Epidermal melanocyte (primary cell): ENCODE measurements at regions not wholly inside any gene's neighbourhood (a gene's known extent, or its start where the extent isn't known, plus 50 kb on each side); places are given as distances from the start of the nearest gene placed in this dataset.

Experiments used
- DNase-seq: peaks from one replicate; pipeline ENCODE4 v3.0.0; 2011; ENCODE audit warnings: low spot score; ENCODE audit not compliant: insufficient read length

- no peak for DNase-seq
These were observed 288.9 kb upstream of the IRAK1BP1 start for GRCh38 chr6:78578430-78578829.

- DNase-seq, result no peak
These were observed 286.4 kb upstream of the IRAK1BP1 start for GRCh38 chr6:78580923-78581322.

GRCh38 chr6:78583079-78583478 is 284.3 kb upstream of the IRAK1BP1 start:
- DNase-seq, result no peak

GRCh38 chr6:78589436-78589835 is 277.9 kb upstream of the IRAK1BP1 start:
- no peak for DNase-seq

GRCh38 chr6:78593898-78594667 is 273.3 kb upstream of the IRAK1BP1 start:
- DNase-seq, result no peak

- no peak for DNase-seq
These were observed 272.7 kb upstream of the IRAK1BP1 start for GRCh38 chr6:78594668-78595066.

- no peak for DNase-seq
These were observed 269.4 kb upstream of the IRAK1BP1 start for GRCh38 chr6:78597966-78598365.

- no peak for DNase-seq
These were observed 268.4 kb upstream of the IRAK1BP1 start for GRCh38 chr6:78598966-78599365.

GRCh38 chr6:78599526-78599925 is 267.8 kb upstream of the IRAK1BP1 start:
- no peak for DNase-seq

GRCh38 chr6:78605909-78606446 is 261.4 kb upstream of the IRAK1BP1 start:
- peak; percentile 18 for DNase-seq

GRCh38 chr6:78607189-78607588 is 260.2 kb upstream of the IRAK1BP1 start:
- DNase-seq, result no peak

GRCh38 chr6:78611102-78611620 is 256.2 kb upstream of the IRAK1BP1 start:
- no peak for DNase-seq

GRCh38 chr6:78611886-78612480 is 255.4 kb upstream of the IRAK1BP1 start:
- no peak for DNase-seq

GRCh38 chr6:78614961-78615360 is 252.4 kb upstream of the IRAK1BP1 start:
- no peak for DNase-seq

GRCh38 chr6:78615430-78615904 is 251.9 kb upstream of the IRAK1BP1 start:
- DNase-seq, result no peak

- DNase-seq, result no peak
These were observed 248.4 kb upstream of the IRAK1BP1 start for GRCh38 chr6:78618970-78619369.

- DNase-seq, result no peak
These were observed 243.8 kb upstream of the IRAK1BP1 start for GRCh38 chr6:78623554-78623953.

- DNase-seq, result no peak
These were observed 238.1 kb upstream of the IRAK1BP1 start for GRCh38 chr6:78629154-78629721.

GRCh38 chr6:78629836-78630235 is 237.5 kb upstream of the IRAK1BP1 start:
- no peak for DNase-seq

GRCh38 chr6:78631976-78632375 is 235.4 kb upstream of the IRAK1BP1 start:
- DNase-seq, result no peak

GRCh38 chr6:78639111-78640110 is 227.9 kb upstream of the IRAK1BP1 start:
- no peak for DNase-seq
